Muscle layer of duodenum (tissue), 2 donors: ENCODE measurements at regions not wholly inside any gene's neighbourhood (a gene's known extent, or its start where the extent isn't known, plus 50 kb on each side); places are given as distances from the start of the nearest gene placed in this dataset.
"Not testable (repeated sequence)": the region's sequence is repeated elsewhere in the genome, so short reads cannot be mapped to it uniquely, and the experiment has no call there.

Source experiments
- H3K27ac ChIP-seq: one replicate; pipeline ENCODE4 v1.7.0; 2013; ENCODE audit warnings: mild to moderate bottlenecking, low read length
- H3K27me3 ChIP-seq: one replicate; pipeline ENCODE4 v1.7.0; 2013; ENCODE audit warnings: low read depth, mild to moderate bottlenecking, control low read depth, low read length
- H3K36me3 ChIP-seq, 2 donors: one replicate each; pipeline ENCODE4 v1.7.0; 2013; ENCODE audit warnings: low read length in 2 of 2, control low read depth in 1 of 2, mild to moderate bottlenecking in 1 of 2; ENCODE audit not compliant: insufficient read depth in 2 of 2, control insufficient read depth in 1 of 2
- H3K4me1 ChIP-seq, 2 donors: one replicate each; pipeline ENCODE4 v1.7.0; 2013; ENCODE audit warnings: low read length in 2 of 2, mild to moderate bottlenecking in 2 of 2, control low read depth in 1 of 2, moderate library complexity in 1 of 2; ENCODE audit not compliant: insufficient read depth in 2 of 2, control insufficient read depth in 1 of 2
- H3K4me3 ChIP-seq, 2 donors: one replicate each; pipeline ENCODE4 v1.7.0; 2013; ENCODE audit warnings: low read length in 2 of 2, low read depth in 1 of 2, mild to moderate bottlenecking in 1 of 2
- H3K9me3 ChIP-seq, 2 donors: one replicate each; pipeline ENCODE4 v1.7.0; 2013; ENCODE audit warnings: low read length in 2 of 2, control low read depth in 1 of 2, mild to moderate bottlenecking in 1 of 2; ENCODE audit not compliant: control insufficient read depth in 1 of 2
- donor health status: healthy.

GRCh38 chr4:164277414-164277813 is 476.5 kb upstream of the SMIM31 start:
- not testable (repeated sequence) for H3K27me3 ChIP-seq, H3K36me3 ChIP-seq, H3K27ac ChIP-seq, H3K4me3 ChIP-seq, H3K9me3 ChIP-seq, H3K4me1 ChIP-seq

GRCh38 chr4:164287173-164287572 is 466.8 kb upstream of the SMIM31 start:
- Histone ChIP-seq H3K36me3 (no peaks in the 10 kb centered on the region), H3K27me3 (no peaks in the 10 kb centered on the region), H3K9me3 (no peaks in the 10 kb centered on the region), H3K27ac (no peak overlapping the region), H3K4me1 (no peaks in the 10 kb centered on the region), H3K4me3 (no peak overlapping the region)

- H3K27me3 ChIP-seq: no peaks in the 10 kb centered on the region
- H3K4me1 ChIP-seq: no peaks in the 10 kb centered on the region
- no peak overlapping the region for H3K27ac ChIP-seq
- no peaks in the 10 kb centered on the region for H3K9me3 ChIP-seq
- no peak overlapping the region for H3K4me3 ChIP-seq
- no peaks in the 10 kb centered on the region for H3K36me3 ChIP-seq
These were observed 465.4 kb upstream of the SMIM31 start for GRCh38 chr4:164288578-164288977.

- Histone ChIP-seq H3K27ac (no peak overlapping the region), H3K4me1 (no peaks in the 10 kb centered on the region), H3K27me3 (no peaks in the 10 kb centered on the region), H3K9me3 (no peaks in the 10 kb centered on the region), H3K36me3 (no peaks in the 10 kb centered on the region), H3K4me3 (no peak overlapping the region)
These were observed 460.7 kb upstream of the SMIM31 start for GRCh38 chr4:164293203-164293602.

GRCh38 chr4:164293743-164294142 is 460.2 kb upstream of the SMIM31 start:
- Histone ChIP-seq H3K27me3 (no peaks in the 10 kb centered on the region), H3K4me1 (no peaks in the 10 kb centered on the region), H3K4me3 (no peak overlapping the region), H3K36me3 (no peaks in the 10 kb centered on the region), H3K9me3 (no peaks in the 10 kb centered on the region), H3K27ac (no peak overlapping the region)

- Histone ChIP-seq H3K27ac (no peak overlapping the region), H3K27me3 (no peaks in the 10 kb centered on the region), H3K4me3 (no peak overlapping the region), H3K4me1 (no peaks in the 10 kb centered on the region), H3K9me3 (no peaks in the 10 kb centered on the region), H3K36me3 (no peaks in the 10 kb centered on the region)
These were observed 452.5 kb upstream of the SMIM31 start for GRCh38 chr4:164301430-164301829.

- H3K27me3 ChIP-seq: no peaks in the 10 kb centered on the region
- no peaks in the 10 kb centered on the region for H3K9me3 ChIP-seq
- no peak overlapping the region for H3K4me3 ChIP-seq
- H3K36me3 ChIP-seq: no peaks in the 10 kb centered on the region
- H3K4me1 ChIP-seq: no peaks in the 10 kb centered on the region
- H3K27ac ChIP-seq: no peak overlapping the region
These were observed 449.8 kb upstream of the SMIM31 start for GRCh38 chr4:164304101-164304639.

- Histone ChIP-seq H3K36me3 (no peaks in the 10 kb centered on the region), H3K4me3 (no peak overlapping the region), H3K9me3 (no peaks in the 10 kb centered on the region), H3K27me3 (no peaks in the 10 kb centered on the region), H3K27ac (no peak overlapping the region), H3K4me1 (no peaks in the 10 kb centered on the region)
These were observed 449.1 kb upstream of the SMIM31 start for GRCh38 chr4:164304861-164305260.

- H3K27me3 ChIP-seq: no peaks in the 10 kb centered on the region
- H3K27ac ChIP-seq: no peak overlapping the region
- H3K4me1 ChIP-seq: no peaks in the 10 kb centered on the region
- H3K4me3 ChIP-seq: no peak overlapping the region
- H3K9me3 ChIP-seq: no peaks in the 10 kb centered on the region
- H3K36me3 ChIP-seq: no peaks in the 10 kb centered on the region
These were observed 446.7 kb upstream of the SMIM31 start for GRCh38 chr4:164307262-164307661.

GRCh38 chr4:164312671-164313070 is 441.3 kb upstream of the SMIM31 start:
- H3K27me3 ChIP-seq: no peaks in the 10 kb centered on the region
- no peak overlapping the region for H3K4me3 ChIP-seq
- H3K9me3 ChIP-seq: no peaks in the 10 kb centered on the region
- H3K4me1 ChIP-seq: no peaks in the 10 kb centered on the region
- H3K36me3 ChIP-seq: no peaks in the 10 kb centered on the region
- H3K27ac ChIP-seq: no peak overlapping the region

- H3K9me3 ChIP-seq: no peaks in the 10 kb centered on the region
- no peak overlapping the region for H3K27ac ChIP-seq
- H3K27me3 ChIP-seq: no peaks in the 10 kb centered on the region
- no peaks in the 10 kb centered on the region for H3K36me3 ChIP-seq
- H3K4me1 ChIP-seq: no peaks in the 10 kb centered on the region
- no peak overlapping the region for H3K4me3 ChIP-seq
These were observed 440.1 kb upstream of the SMIM31 start for GRCh38 chr4:164313853-164314252.

- Histone ChIP-seq H3K4me3 (no peak overlapping the region), H3K9me3 (no peaks in the 10 kb centered on the region), H3K27me3 (no peaks in the 10 kb centered on the region), H3K4me1 (no peaks in the 10 kb centered on the region), H3K27ac (no peak overlapping the region), H3K36me3 (no peaks in the 10 kb centered on the region)
These were observed 435.6 kb upstream of the SMIM31 start for GRCh38 chr4:164318350-164318749.
